ENCODE measurements at regions not wholly inside any gene's neighbourhood (a gene's known extent, or its start where the extent isn't known, plus 50 kb on each side); places are given as distances from the start of the nearest gene placed in this dataset.

GRCh38 chr15:31226021-31226420 is 100.6 kb upstream of the KLF13 start:
- TF ChIP-seq CTCF (IDR thresholded peaks at IDR 0.05; ENCODE audit: low read length), result no peak
- TF ChIP-seq EZH2 (IDR thresholded peaks at IDR 0.05; ENCODE audit: borderline replicate concordance, low read length), result no peak

All from OCI-LY1 (cell line).